Inflammatory macrophage (primary cell): ENCODE measurements at regions not wholly inside any gene's neighbourhood (a gene's known extent, or its start where the extent isn't known, plus 50 kb on each side); places are given as distances from the start of the nearest gene placed in this dataset.

Experiments
- DNase-seq, 2 donors: peaks; one replicate each; pipeline ENCODE4 v3.0.0-alpha.2; 2020 to 2022

DNA sequence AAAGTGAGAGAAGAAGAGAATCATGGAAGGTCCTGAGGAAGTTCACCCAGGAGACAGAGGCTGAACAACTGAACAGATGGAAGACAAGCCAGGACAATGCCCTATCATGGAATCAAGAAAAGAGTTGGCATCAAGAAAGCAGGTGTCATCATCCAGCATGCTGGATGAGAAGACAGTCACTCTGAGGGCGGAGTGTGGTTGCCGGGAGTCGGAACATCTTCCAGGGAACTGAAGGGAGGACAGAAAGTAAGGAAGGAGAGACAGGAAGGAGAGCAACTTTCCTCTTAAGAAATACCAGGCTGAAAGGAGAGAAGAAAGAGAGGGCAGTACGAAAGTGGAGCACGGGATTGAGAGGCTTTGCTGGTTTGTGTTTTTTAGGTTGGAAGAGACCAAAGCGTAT is 654.5 kb upstream of the CELF2 start:
- no peak for DNase-seq

DNA sequence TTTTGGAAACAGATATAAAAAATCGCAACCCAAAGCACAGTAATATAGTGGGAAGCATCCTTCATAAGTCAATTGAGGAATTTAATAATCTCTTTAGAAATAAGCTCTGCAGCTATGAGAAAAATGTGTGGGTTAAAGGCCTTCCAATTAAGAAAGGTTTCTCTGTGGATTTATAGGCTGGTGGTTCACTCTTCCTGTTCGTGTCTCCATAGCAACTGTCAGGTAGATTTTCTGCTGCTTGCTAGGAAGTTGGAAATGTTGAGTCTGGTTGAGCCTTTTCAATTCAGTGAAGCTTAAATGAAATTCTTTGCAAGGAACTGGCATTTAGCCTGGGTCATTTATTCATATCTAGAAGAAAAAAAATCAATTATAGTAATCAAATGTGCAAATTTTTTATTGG is 652.8 kb upstream of the CELF2 start:
- DNase-seq = no peak

DNA sequence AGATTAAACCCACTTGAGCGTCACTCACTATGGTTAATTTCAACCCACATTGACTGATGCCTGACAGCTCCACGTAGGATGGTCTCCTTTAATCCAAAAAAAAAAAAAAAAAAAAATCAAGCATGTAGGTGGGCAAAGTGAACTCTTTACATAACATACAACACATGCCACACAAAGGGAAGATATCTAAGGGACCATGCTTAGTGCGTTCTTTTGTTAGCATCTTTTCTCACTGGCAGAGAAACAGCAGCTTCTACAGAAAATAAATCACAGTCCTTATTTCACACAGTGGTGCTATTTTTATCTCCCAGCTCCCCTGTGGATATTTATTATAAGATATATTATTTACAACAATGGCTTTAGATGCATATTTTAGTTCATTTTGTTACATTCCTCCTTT is 652.0 kb upstream of the CELF2 start:
- no peak for DNase-seq

DNA sequence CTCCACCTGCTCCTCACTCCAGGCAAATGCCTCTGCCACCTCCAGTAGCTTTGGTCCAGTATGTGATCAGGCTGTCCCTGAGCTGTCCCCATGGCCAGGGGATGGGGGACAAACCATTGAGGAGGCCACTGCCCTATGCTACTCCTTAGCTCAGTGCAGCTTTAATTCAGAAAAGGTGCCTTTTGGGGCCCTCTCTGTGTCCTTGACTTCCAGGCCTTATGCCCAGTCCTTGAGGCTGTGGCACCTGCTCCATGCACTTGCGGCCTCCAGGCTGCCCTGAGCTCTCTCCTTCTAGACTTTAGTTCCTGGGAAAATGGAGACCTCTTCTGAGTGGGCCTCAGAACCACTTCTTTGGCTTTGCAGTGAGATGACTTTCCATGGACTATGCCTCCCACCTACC is 650.8 kb upstream of the CELF2 start:
- no peak for DNase-seq

DNA sequence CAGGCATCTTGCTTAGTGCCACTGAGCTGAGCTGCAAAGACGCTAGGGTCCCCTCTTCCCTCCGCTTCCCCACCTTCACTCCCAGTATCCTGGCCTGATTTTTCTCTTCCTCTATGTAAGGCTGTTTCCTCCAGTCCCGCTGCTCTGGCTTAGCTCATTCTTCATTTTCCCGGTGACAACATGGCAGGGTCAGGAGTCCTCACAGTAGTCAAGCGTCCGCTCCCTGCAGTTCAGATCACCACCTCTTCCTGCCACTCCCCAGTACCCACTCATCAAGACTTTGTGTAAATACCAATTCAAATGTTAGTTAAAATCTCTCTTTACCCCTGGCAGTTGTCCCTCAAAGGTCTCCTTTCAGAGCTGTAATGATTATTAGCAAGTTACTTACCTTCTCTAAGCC is 650.4 kb upstream of the CELF2 start:
- no peak for DNase-seq

DNA sequence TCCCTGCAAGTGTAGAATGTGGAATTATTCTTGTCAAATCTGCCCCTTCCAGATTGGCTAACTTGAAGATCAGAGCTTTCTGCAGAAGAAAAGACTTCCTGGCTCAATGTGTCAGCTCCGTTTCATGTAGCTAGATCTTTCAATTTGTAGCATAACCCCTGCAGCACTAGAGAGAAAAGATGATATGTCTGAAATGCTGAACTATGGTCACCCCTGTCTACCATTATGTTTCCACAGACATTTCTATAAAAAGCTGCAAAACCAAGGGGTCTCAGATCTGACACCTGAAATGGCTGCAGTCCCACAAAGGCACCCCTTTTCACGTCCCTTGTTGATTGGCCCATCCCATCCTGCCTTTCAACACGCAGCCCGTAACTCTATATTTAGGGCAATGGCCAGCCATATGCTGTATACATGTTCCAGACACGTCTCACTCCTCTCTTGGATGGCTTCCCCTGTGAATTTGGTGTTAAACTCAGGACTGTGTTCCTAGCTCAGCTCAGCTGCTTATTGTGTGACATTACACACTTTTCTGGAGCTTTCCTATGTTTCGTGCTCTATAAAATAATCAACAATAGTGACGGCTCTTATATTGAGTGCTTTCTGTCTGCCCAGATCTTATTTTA is 648.6 kb upstream of the CELF2 start:
- DNase-seq = no peak

DNA sequence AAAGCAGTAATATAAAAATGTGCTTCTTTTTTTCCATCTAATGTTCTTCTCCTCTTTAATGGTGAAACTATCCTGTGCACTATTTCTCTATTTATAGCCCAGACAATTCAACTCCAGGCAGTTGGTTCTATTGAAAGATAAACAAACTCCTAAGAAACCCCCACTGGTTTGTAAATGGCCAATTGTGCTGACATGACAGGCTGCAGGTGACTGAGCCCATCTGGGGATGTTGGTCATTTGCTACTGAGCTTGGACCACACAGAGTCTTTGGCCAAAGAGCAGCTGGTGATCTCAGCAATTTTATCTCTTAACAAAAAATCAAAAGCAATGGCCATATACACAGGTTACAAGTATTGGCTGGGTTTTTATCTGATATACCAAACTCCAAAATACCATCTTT is 631.8 kb upstream of the CELF2 start:
- DNase-seq = no peak

DNA sequence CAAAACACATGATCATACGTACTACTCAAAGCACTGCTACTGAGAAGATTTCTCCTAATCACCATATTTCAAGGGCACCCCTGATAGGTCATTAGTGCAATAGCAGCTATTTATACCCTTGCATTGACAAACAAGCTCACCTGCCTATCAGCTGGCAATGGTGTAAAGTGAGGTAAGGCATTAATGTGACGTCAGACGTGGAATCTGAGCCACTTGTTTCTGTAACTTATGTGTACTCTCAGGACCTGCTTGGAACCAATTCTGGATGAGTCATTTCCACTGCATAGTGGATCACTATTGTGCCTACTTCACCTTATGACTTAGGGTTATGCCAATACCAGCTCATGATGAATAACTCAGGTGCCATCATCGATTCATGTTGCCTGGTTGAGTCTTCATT is 628.5 kb upstream of the CELF2 start:
- no peak for DNase-seq

DNA sequence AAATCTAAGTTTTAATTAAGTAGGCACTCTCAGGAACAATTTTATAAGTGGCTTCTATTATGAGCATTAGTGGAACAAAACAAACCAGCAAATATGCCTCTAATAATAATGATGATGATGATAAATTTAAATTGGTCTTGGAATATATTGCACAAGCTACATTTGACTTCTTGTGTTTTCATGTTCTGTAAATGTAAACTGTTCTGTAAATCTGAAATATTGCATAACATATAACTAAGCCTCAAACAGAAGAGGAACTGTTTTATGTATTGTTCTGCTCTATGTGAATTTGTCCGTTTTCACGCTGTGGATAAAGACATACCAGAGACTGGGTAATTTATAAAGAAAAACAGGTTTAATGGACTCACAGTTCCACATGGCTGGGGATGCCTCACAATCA is 625.2 kb upstream of the CELF2 start:
- peak in 1 of 2 donors; percentile 55 for DNase-seq

DNA sequence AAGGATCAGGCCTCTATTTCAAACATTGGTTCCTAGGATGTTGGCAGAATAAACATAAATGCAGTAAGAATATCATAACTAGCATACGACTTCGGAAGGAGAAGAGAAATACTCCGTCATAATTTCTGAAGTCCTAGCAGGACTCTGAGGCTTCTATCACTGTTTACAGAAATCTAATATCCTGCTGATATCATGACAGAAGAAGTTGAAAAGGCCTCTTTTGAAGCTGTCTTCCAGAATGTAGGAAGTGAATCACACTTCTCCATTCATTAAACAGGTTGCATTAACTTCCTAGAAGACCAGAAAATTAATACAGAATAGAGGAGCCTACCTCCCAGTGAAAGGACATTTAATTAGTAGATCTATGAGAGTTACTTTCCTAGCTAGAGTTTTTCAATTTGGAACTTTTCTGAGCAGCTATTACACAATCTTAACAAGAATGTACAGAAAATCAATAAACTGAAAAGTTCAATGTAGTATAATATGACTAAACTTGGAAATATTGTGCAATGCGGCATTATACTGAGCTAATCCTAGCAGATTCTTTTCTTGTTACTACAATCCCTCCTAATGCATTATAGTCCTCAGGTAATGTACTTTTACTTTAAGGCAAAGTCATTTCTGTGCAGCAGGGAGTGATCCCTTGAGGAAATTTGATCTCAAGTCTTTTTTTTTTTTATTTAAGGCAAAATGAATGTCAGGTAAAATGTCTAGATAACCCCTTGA is 622.6 kb upstream of the CELF2 start:
- DNase-seq = no peak

DNA sequence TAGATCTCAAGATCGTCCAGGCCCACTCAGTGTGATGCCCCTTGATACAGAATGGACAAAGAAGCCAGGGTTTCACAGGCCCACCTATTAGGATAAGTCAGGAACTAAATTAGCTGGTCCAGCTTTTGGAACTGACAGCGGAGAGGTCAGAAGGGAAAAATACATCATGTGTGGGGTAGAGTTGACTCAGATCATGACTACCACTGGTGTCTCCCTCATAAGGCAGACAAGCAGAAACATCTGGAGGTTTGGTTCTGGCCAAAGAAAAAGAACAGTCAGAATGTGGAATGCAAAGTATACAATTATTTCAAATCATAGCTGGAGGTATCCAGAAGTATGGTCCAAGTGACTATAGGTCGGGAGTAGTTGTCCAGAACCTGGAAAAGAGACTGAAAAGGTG is 621.1 kb upstream of the CELF2 start:
- no peak for DNase-seq

DNA sequence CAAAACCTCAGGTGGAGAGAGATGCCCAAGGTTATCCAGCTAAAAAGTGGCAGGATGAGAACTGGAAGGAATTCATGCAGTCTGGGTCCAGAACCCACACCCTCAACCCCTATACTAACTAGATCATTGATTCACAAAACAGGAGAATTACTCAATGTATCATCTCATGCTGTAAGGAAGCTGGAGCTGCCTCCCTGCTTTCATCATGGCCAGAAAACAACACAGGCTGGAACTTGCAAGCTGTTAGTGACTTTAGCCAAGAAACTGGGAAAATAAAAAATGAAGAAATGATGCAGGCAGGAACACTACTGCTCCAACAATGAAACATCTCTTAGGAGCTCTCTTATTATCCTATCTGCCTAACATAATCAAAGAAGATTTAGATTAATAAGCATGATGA is 619.8 kb upstream of the CELF2 start:
- no peak for DNase-seq

DNA sequence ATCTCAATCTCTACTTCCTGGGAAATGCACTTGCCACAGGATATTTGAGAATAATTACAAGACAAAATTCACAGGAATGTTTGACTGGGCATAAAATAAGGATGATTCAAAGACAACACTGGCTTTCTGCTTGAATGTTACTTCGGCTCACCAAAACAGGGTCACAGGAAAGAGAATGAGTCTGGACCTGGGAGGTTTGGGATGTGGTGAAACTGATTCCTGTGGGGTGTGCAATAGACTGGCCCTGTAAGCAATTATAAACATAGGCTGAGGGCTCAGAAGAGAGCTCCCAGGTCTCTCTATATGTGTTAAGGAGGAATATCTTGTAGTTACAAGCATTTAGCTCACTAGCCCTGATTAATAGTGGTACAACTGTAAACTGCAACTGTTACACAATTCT is 613.9 kb upstream of the CELF2 start:
- no peak for DNase-seq

DNA sequence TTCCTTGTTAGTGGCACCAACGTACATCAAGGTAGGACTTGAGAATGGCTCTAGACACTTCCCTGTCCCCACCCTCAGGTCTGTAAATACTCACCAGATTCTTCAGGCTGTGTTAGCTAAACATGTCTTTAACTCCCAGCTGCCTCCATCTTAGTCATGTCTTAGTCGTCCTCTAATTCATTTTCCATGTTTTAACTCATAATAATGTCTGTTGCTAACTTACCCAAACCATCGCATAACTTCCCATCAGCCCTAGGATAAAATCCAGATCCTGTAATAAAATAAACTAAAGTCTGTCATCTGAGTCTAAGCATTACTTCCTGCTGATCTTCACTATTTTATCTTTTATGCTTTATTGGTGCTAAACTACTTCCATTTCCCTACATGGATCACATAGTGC is 600.0 kb upstream of the CELF2 start:
- no peak for DNase-seq

DNA sequence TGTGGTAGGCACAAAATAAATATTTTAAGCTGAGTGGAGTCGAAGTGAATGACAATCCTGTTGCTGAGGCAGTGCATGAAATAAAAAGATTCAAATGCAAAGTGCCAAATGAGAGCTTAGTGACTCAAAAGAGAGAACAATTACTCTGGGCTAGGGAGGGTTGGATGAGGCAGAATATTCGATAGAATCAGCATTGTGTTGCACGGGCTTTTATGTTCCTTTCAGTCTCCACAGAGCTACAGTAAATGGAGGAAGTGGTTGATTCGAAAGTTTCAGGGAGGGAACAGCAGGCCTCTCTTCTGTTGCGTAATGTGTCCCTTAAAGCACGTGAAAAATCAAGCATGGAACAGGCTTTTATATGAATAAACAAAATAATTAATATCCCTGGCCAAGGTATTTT is 599.3 kb upstream of the CELF2 start:
- DNase-seq = peak; percentile 64 to 66

DNA sequence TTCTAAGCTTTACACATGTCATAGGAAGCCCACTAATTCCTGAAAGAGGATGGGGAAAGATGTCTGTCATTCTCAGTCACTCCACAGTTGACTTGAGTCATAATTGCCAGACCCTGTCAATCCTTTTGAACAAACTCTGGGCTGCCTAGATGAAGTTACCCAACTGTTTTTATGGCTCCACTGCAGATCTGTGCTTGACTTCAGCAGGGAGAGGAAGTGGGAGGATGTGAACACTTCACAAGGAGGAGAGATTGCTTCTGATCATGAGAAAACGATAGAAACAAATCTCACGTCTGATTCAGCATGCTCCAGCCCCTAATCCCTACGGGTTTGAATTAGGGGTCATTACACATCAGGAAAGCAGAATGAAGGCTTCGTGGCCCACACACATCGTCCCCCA is 596.6 kb upstream of the CELF2 start:
- no peak for DNase-seq

DNA sequence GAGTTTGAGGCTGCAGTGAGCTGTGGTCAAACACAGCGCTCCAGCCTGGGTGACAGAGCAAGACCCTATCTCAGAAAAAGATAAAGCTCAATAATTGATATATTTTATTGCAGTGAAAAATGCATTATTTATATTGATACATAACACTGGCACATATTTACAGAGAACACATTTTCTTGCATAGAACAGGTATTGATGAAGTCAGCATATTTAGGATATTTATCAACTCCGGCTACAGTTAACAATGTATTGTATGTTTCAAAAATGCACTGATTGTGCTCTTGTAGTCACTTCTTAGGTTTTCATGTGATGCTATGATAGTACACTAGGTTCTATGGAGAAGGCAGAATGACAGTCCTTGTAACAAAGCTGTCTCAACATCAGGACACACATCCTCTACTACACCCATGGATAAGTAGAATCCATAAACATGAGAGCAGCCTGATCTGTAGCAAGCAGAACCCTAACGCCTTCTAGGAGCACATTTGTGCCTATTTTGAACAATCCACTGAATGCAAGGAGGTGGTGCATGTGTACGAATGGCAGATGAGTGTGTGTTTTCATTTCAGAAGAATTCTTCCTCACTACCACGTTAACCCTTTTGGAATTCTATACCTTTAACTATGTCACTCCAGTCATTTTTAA is 586.1 kb upstream of the CELF2 start:
- no peak for DNase-seq

DNA sequence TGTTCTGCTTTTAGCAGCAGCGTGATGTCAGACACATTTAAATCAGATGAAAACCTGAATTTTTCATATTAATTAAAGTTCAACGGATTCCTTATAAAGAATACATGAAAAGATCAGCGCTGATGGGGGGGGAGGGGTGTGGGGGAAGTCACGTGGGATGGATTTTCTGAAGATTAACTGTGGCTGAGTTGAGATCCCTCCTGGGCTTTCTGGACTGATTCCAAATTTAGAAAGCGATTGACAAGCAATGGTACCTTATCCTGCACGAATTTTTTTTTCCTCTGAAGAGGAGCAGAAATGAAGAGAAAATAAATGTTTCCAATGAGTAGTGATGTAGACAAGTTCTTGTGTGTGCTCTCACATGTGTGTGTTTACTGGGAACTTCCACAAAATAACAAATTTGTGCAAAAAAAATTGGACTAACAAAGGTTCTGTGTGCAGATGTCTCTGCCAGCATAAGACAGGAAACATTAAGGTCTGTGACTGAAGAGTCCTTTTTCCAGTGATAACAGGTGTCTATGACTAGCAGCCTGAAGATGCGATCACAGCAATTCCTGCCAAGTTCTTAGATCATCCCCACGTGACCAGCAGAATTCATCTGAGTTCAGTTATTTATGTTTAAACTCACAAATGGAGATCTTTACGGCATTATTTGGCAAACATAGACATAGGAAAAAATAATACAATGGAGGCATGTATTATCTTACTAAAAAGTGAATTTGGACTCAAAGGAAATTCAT is 585.2 kb upstream of the CELF2 start:
- no peak for DNase-seq

DNA sequence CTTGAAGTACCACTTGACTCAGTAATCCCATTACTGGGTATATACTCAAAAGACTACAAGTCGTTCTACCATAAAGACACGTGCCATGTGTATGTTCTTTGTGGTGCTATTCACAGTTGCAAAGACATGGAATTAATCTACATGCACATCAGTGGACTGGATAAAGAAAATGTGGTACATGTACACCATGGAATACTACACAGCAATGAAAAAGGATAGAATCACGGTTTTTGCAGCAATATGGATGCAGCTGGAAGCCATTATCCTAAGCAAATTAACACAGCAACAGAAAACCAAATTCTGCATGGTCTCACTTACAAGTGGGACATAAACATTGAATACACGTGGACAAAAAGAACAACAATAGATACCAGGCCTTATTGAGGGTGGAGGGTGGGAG is 583.4 kb upstream of the CELF2 start:
- DNase-seq = no peak

DNA sequence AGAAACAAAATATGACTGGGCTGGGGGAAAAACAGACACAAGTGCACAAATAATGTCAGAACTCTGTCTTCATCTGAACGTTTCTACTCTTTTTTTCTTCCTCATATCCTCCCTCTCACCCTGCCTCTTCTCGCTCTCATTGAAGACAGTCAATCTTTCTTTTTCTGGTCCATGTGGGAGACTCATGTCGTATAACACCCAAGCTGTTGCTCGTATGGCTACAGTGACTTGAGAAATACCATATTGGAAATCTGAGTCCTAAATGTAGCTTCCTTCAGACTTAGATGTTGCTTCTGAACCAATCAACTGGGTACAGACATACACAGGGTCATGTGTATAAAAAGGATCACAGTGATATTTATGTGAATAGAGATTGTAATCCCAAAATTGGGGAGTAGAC is 579.8 kb upstream of the CELF2 start:
- no peak for DNase-seq

DNA sequence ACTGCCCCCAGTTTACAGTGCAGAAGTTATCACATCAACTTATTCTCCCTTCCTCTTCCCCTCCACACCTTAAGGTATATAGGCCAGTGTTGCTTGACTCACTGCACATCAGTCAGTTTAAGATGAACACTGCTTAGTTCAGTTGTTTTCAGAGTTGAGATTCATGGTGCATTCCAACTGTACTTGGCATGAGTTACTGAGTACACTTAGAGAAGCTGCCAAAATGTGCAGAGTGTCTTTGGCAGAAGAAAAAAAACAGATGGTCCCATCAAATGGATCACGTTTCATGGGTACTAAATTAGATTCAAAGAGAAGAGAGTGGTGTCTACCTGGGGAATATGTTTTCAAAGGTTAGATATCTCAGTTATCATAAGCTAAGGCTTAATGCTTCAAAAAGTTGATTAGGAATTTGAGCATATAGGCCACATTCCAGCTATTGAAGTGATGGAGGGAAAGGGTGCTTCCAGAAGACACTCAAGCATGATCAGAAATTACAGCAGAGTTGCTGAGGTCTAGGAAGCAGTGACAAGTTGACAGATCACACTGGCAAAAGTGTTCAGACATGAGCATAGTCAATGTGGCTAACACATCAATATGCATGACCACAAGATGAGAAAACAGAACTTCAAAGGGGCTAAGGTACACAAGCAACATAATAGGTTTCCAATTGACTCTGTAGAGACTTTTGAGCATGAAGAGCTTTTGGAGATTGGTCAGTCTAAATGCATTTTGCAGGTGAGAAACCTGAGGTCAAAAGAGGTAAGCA is 579.2 kb upstream of the CELF2 start:
- no peak for DNase-seq

DNA sequence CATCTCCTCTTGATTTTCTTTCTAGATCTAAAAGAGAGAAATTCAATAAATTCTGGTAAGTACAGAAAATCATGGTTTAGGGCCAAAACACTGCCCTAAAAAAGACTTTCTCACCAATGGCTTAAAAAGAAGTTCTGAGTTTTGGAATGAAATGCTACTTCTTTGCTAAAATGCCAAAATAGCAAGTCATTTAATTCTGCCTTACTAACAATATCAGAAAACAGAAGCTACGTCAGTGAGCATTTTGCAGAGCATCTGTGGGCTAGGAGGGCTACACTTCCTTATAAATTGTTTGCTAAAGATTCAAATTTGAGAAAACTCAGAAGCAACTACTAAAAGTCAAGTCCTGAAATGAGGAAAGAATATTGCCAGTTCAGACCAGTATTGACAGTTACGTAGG is 560.8 kb upstream of the CELF2 start:
- DNase-seq = no peak

DNA sequence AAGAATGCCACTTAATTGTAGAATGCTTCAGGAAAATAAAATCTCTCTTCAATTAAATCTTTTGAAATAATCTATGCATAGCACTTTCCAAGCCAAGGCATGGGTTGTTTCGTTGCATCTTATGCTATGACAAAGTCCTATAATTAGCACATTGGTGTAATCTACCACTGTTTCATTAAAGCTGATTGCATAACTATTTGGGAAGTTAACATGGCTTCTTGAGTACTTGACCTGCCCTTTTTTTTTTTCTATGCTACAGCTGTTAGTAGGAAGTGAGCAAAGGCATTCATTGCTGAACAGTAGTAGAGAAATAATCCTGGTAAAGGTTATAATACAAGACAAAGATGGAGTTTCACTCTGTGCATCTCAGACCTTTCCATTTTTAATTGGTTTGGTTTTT is 557.2 kb upstream of the CELF2 start:
- DNase-seq = peak; percentile 74 to 91
